Mucosa of descending colon (tissue), 3 donors: ENCODE measurements at regions not wholly inside any gene's neighbourhood (a gene's known extent, or its start where the extent isn't known, plus 50 kb on each side); places are given as distances from the start of the nearest gene placed in this dataset.

Source experiments
- ATAC-seq: fragments of 200-7000 bp; cut with Tn5 transposase; one replicate; pipeline ENCODE4 v1.9.1; 2020; ENCODE audit warnings: mild to moderate bottlenecking, moderate library complexity
- DNase-seq, 3 donors: peaks; one replicate each; pipeline ENCODE4 v3.0.0-alpha.2; 2020
- H3K36me3 ChIP-seq: fragments of 200-600 bp; one replicate; pipeline ENCODE4 v1.8.0; 2021; ENCODE audit warnings: low read depth, mild to moderate bottlenecking
- H3K4me1 ChIP-seq: fragments of 200-600 bp; one replicate; pipeline ENCODE4 v1.8.0; 2021; ENCODE audit warnings: low read depth, mild to moderate bottlenecking
- H3K4me3 ChIP-seq: fragments of 200-600 bp; one replicate; pipeline ENCODE4 v1.8.0; 2021; ENCODE audit warnings: mild to moderate bottlenecking
- H3K9me3 ChIP-seq: fragments of 200-600 bp; one replicate; pipeline ENCODE4 v1.8.0; 2021; ENCODE audit warnings: mild to moderate bottlenecking
- intact Hi-C, 2 donors: fragments of 100-400 bp; cut with DNase I in 1 of 2; cut with micrococcal nuclease in 1 of 2; formaldehyde crosslinking; loops; one replicate each; pipeline versions ENCODE4 v1.11.0 to v1.11.1; 2022; cut with DNase I, micrococcal nuclease
- TF ChIP-seq, protein P1 (sequence below): fragments of 200-600 bp; IDR thresholded peaks from one replicate; pipeline ENCODE4 v1.8.0; 2022; ENCODE audit warnings: antibody characterized with exemption, mild to moderate bottlenecking
- donor health status: DM: no; HTN: no; CAD: no; lungs with moderate emphysema.
- donor health status: DM: no; HTN: no; CAD: no.
- donor health status: DM: no; HTN: yes; CAD: no.

DNA sequence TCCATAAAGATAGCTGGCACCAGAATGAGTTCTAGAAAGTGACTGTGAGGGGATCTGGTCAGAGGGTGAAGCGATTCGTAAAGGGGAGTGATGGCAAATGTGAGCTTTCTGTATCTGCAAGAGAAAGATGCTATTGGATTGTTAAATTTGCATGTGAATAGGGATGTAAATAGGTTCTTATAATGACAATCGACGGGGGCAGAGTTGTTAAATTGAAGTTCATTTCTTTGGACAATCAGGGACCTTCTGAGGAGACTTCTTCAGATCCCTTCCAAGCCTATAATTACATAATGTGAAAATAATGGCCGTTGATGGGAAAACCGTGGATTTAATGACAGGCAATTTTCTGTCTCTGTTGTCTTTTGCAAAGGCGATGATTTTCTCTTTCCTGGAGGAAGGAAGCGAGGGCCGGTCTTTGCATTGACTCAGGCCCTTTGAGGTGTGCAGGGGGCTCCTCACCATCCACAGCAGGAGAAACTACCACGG lies 52.2 kb upstream of the TMEM18 start:
- no peaks in the 10 kb centered on the region for H3K36me3 ChIP-seq
- no peaks in the 10 kb centered on the region for H3K4me1 ChIP-seq
- TF ChIP-seq, protein P1, sequence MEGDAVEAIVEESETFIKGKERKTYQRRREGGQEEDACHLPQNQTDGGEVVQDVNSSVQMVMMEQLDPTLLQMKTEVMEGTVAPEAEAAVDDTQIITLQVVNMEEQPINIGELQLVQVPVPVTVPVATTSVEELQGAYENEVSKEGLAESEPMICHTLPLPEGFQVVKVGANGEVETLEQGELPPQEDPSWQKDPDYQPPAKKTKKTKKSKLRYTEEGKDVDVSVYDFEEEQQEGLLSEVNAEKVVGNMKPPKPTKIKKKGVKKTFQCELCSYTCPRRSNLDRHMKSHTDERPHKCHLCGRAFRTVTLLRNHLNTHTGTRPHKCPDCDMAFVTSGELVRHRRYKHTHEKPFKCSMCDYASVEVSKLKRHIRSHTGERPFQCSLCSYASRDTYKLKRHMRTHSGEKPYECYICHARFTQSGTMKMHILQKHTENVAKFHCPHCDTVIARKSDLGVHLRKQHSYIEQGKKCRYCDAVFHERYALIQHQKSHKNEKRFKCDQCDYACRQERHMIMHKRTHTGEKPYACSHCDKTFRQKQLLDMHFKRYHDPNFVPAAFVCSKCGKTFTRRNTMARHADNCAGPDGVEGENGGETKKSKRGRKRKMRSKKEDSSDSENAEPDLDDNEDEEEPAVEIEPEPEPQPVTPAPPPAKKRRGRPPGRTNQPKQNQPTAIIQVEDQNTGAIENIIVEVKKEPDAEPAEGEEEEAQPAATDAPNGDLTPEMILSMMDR: no peak
- DNase-seq: no peak
- no peak overlapping the region for H3K4me3 ChIP-seq
- no peak for ATAC-seq
- intact Hi-C loops: no loop called here
- H3K9me3 ChIP-seq: no peaks in the 10 kb centered on the region

- intact Hi-C loops: no loop called here
- Histone ChIP-seq H3K4me3 (no peak overlapping the region), H3K9me3 (no peaks in the 10 kb centered on the region), H3K36me3 (no peaks in the 10 kb centered on the region), H3K4me1 (no peaks in the 10 kb centered on the region)
- DNase-seq (no peak), ATAC-seq (no peak)
- TF ChIP-seq, protein P1: no peak
These were observed 51.0 kb upstream of the TMEM18 start for GRCh38 chr2:728165-728564.

DNA sequence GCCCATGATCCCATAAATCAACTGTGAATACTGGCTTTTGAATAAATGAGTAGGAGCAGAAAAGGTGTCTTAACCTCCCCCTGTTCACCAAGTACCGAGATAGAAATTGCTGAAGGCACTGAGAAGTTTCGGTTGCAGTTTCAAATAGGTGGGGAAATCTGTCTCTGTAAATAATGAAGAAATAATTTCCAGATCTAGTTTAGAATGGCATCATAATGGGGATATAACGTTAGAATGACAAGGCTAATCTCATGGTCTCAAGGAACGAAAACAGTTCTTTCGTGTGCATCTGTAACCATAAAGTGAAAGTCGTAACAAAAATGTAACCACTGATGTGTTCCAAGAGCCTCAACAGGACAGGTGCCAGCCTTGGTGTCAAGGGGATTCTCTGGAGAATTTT lies 49.9 kb upstream of the TMEM18 start:
- ATAC-seq: no peak
- intact Hi-C loops: no loop called here
- Histone ChIP-seq H3K36me3 (no peaks in the 10 kb centered on the region), H3K4me3 (no peak overlapping the region), H3K4me1 (no peaks in the 10 kb centered on the region), H3K9me3 (no peaks in the 10 kb centered on the region)
- TF ChIP-seq, protein P1: no peak
- no peak for DNase-seq
